A549 (cell line): ENCODE measurements at regions not wholly inside any gene's neighbourhood (a gene's known extent, or its start where the extent isn't known, plus 50 kb on each side); places are given as distances from the start of the nearest gene placed in this dataset.

Experiments
- HOXA7 ChIP-seq: fragments of 250-450 bp; sonication (Bioruptor Pico); IDR thresholded peaks from 2 replicates; pipeline ENCODE4 v1.5.0; 2020; ENCODE audit warnings: mild to moderate bottlenecking, moderate library complexity
- TP53 ChIP-seq: fragments of 250-450 bp; sonication (Bioruptor Pico); IDR thresholded peaks from 2 replicates; pipeline ENCODE4 v1.5.0; 2021; ENCODE audit warnings: mild to moderate bottlenecking, moderate library complexity

GRCh38 chr1:214220891-214221290 lies 60.1 kb upstream of the SMYD2 start:
- TF ChIP-seq HOXA7 (CRISPR knock-in tag) (no peak), TP53 (CRISPR knock-in tag) (no peak)
